ENCODE measurements at regions not wholly inside any gene's neighbourhood (a gene's known extent, or its start where the extent isn't known, plus 50 kb on each side); places are given as distances from the start of the nearest gene placed in this dataset.

DNA sequence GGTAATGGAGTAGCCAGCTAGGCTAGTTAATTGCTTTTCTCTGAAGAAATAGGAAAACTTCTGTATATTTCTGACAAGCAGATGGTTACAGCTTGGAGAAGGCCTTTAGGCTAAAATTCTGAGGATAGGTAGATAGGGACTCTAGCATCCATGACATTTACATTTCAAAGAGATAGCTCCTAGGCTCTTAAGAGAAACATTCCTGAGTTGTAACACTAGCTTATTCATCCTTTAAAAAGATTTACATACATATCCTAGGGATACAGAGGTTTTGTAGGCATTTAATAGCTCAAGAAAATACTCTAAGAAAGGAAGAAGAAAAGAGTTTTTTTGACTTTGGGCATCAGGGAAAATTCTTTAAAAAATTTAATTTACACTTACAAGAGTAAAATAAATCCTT, 130.9 kb upstream of the CCDC179 start:
- TF ChIP-seq, protein P1, sequence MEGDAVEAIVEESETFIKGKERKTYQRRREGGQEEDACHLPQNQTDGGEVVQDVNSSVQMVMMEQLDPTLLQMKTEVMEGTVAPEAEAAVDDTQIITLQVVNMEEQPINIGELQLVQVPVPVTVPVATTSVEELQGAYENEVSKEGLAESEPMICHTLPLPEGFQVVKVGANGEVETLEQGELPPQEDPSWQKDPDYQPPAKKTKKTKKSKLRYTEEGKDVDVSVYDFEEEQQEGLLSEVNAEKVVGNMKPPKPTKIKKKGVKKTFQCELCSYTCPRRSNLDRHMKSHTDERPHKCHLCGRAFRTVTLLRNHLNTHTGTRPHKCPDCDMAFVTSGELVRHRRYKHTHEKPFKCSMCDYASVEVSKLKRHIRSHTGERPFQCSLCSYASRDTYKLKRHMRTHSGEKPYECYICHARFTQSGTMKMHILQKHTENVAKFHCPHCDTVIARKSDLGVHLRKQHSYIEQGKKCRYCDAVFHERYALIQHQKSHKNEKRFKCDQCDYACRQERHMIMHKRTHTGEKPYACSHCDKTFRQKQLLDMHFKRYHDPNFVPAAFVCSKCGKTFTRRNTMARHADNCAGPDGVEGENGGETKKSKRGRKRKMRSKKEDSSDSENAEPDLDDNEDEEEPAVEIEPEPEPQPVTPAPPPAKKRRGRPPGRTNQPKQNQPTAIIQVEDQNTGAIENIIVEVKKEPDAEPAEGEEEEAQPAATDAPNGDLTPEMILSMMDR (IDR thresholded peaks at IDR 0.05): no peak
- no peak for TF ChIP-seq POLR2A (IDR thresholded peaks at IDR 0.05)
